GM12878 (cell line): ENCODE measurements at regions not wholly inside any gene's neighbourhood (a gene's known extent, or its start where the extent isn't known, plus 50 kb on each side); places are given as distances from the start of the nearest gene placed in this dataset.

Experiments
- ATAC-seq: fragments of 200-7000 bp; cut with Tn5 transposase; 3 replicates; pipeline ENCODE4 v1.9.1; 2020; ENCODE audit warnings: mild to moderate bottlenecking, moderate library complexity
- BruUV-seq: library from RNA; stranded (reverse); fragments of 400-500 nt; replicated peaks from 2 replicates; lab custom pipeline; 2021; lab: Mats Ljungman, UMichigan
- CTCF ChIA-PET: fragments of 300-600 bp; sonication (Branson Sonifier 250); formaldehyde crosslinking; extraction: SDS; loops from one replicate; lab custom pipeline; 2021; ENCODE audit warnings: inconsistent platforms; lab: Yijun Ruan, JAX
- POLR2A ChIA-PET: fragments of 350-600 bp; formaldehyde crosslinking; extraction: SDS; loops from one replicate; lab custom pipeline; 2021; ENCODE audit warnings: inconsistent platforms; lab: Charles Lee
- RAD21 ChIA-PET: fragments of 300-600 bp; sonication (Branson Sonifier 250); formaldehyde crosslinking; loops from one replicate; lab custom pipeline; 2023; ENCODE audit warnings: antibody characterized with exemption; ENCODE audit not compliant: unreplicated experiment; lab: Charles Lee
- SMC1A ChIA-PET: fragments of 300-600 bp; sonication (Branson Sonifier 250); formaldehyde crosslinking; loops from one replicate; lab custom pipeline; 2023; ENCODE audit not compliant: unreplicated experiment, uncharacterized antibody; lab: Charles Lee
- DNase-seq: peaks from one replicate; pipeline ENCODE4 v3.0.0-alpha.2; 2011; ENCODE audit warnings: low read depth, low spot score
- FAIRE-seq: peaks from 3 replicates; lab custom pipeline; 2011; peaks lifted over from hg19 to GRCh38; lab: Jason Lieb, UNC
- H2AFZ ChIP-seq: 2 replicates; pipeline ENCODE4 v1.6.0; 2011; ENCODE audit warnings: low read depth, low read length, control low read depth; ENCODE audit not compliant: control insufficient read depth
- H3K27ac ChIP-seq: 2 replicates; pipeline ENCODE4 v1.5.1; 2011; ENCODE audit warnings: control low read depth; ENCODE audit not compliant: control insufficient read depth, insufficient read depth
- H3K27me3 ChIP-seq, 2 experiments: replicated peaks in 1 of 2; 2 replicates each; pipeline versions ENCODE4 v1.6.0 to v1.6.1; 2011; ENCODE audit warnings: low read length in 1 of 2; ENCODE audit not compliant: control insufficient read depth in 2 of 2, insufficient read depth in 2 of 2
- H3K36me3 ChIP-seq, 2 experiments: 2 replicates each; pipeline ENCODE4 v1.5.1; 2011; ENCODE audit warnings: low read length in 1 of 2; ENCODE audit not compliant: control insufficient read depth in 2 of 2, insufficient read depth in 2 of 2
- H3K4me1 ChIP-seq: 2 replicates; pipeline ENCODE4 v1.6.1; 2011; ENCODE audit warnings: mild to moderate bottlenecking, low read length, moderate library complexity, mixed read lengths; ENCODE audit not compliant: control insufficient read depth, insufficient read depth
- H3K4me2 ChIP-seq: 2 replicates; pipeline ENCODE4 v1.6.0; 2011; ENCODE audit warnings: control low read depth; ENCODE audit not compliant: control insufficient read depth, insufficient read depth
- H3K4me3 ChIP-seq: fragments of 200-600 bp; sonication (generic); 2 replicates; pipeline ENCODE4 v1.5.1; 2016
- H3K79me2 ChIP-seq: 2 replicates; pipeline ENCODE4 v1.6.0; 2011; ENCODE audit warnings: low read length; ENCODE audit not compliant: control insufficient read depth, insufficient read depth
- H3K9ac ChIP-seq: 2 replicates; pipeline ENCODE4 v1.8.0; 2011; ENCODE audit warnings: low read length, control low read depth, mixed read lengths; ENCODE audit not compliant: control insufficient read depth, insufficient read depth
- H3K9me3 ChIP-seq: replicated peaks from 3 replicates; pipeline ENCODE4 v1.5.1; 2011; ENCODE audit warnings: mild to moderate bottlenecking, low read length; ENCODE audit not compliant: control insufficient read depth, insufficient read depth
- H4K20me1 ChIP-seq: 2 replicates; pipeline ENCODE4 v1.6.0; 2011; ENCODE audit not compliant: control insufficient read depth, insufficient read depth
- CHD2 ChIP-seq: IDR thresholded peaks from 2 replicates; pipeline ENCODE4 v1.6.1; 2011; ENCODE audit warnings: low read depth, low read length, improper control_type of control experiment, borderline replicate concordance
- E4F1 ChIP-seq: fragments of 450-650 bp; IDR thresholded peaks from 2 replicates; pipeline ENCODE4 v1.6.1; 2018; ENCODE audit warnings: borderline replicate concordance, mild to moderate bottlenecking; ENCODE audit not compliant: partially characterized antibody
- IKZF1 ChIP-seq: fragments of 450-650 bp; conservative IDR thresholded peaks from 2 replicates; pipeline ENCODE4 v1.6.1; 2017; ENCODE audit warnings: antibody characterized with exemption, mild to moderate bottlenecking
- KAT2A ChIP-seq: conservative IDR thresholded peaks from 2 replicates; pipeline ENCODE4 v1.6.1; 2011; ENCODE audit warnings: low read depth, low read length; ENCODE audit not compliant: control insufficient read depth
- NRF1 ChIP-seq: conservative IDR thresholded peaks from 2 replicates; pipeline ENCODE4 v1.6.1; 2011; ENCODE audit warnings: mild to moderate bottlenecking, low read depth, low read length, improper control_type of control experiment
- PML ChIP-seq: IDR thresholded peaks from 2 replicates; pipeline ENCODE4 v1.6.1; 2012; ENCODE audit warnings: low read length, inconsistent platforms
- POLR2A ChIP-seq: IDR thresholded peaks from 2 replicates; pipeline ENCODE4 v1.6.1; 2011; ENCODE audit warnings: low read depth, mild to moderate bottlenecking, low read length
- RB1 ChIP-seq: fragments of 450-650 bp; formaldehyde crosslinking; IDR thresholded peaks from 2 replicates; pipeline ENCODE4 v1.6.1; 2017; ENCODE audit warnings: mild to moderate bottlenecking, borderline replicate concordance
- SIX5 ChIP-seq: IDR thresholded peaks from 2 replicates; pipeline ENCODE4 v1.6.1; 2011; ENCODE audit warnings: mild to moderate bottlenecking, low read depth, low read length, moderate library complexity; ENCODE audit not compliant: severe bottlenecking
- SMAD5 ChIP-seq: IDR thresholded peaks from 2 replicates; pipeline ENCODE4 v1.6.1; 2016; ENCODE audit warnings: antibody characterized with exemption, low read depth
- TAF1 ChIP-seq: IDR thresholded peaks from 2 replicates; pipeline ENCODE4 v1.6.1; 2011; ENCODE audit warnings: mild to moderate bottlenecking, low read depth, low read length, borderline replicate concordance
- ZNF207 ChIP-seq: fragments of 450-650 bp; IDR thresholded peaks from 2 replicates; pipeline ENCODE4 v1.6.1; 2014; ENCODE audit warnings: antibody characterized with exemption, mild to moderate bottlenecking, borderline replicate concordance
- ZNF24 ChIP-seq: fragments of 450-650 bp; IDR thresholded peaks from 2 replicates; pipeline ENCODE4 v1.6.1; 2017; ENCODE audit warnings: antibody characterized with exemption, mild to moderate bottlenecking
- ZNF687 ChIP-seq: fragments of 450-650 bp; IDR thresholded peaks from 2 replicates; pipeline ENCODE4 v1.6.1; 2017; ENCODE audit warnings: mild to moderate bottlenecking, moderate library complexity
- ZSCAN29 ChIP-seq: fragments of 450-650 bp; IDR thresholded peaks from 2 replicates; pipeline ENCODE4 v1.6.1; 2017; ENCODE audit warnings: mild to moderate bottlenecking, moderate library complexity
- WGBS: methylation state at CpG from one replicate; pipeline ENCODE4 v1.1.6; 2016; ENCODE audit warnings: low lambda C conversion rate; ENCODE audit not compliant: insufficient replicate concordance, insufficient coverage; ENCODE audit errors: missing lambda C conversion rate; 5-methylcytosine and 5-hydroxymethylcytosine counted together
- in situ Hi-C: fragments of 300-500 bp; cut with MboI; formaldehyde crosslinking; loops from 9 replicates; pipeline ENCODE4 v1.14.3; 2018; ENCODE audit warnings: mixed read lengths
- intact Hi-C: fragments of 100-400 bp; cut with micrococcal nuclease; formaldehyde crosslinking; loops from one replicate; pipeline ENCODE4 v1.14.2; 2022; ENCODE audit not compliant: unreplicated experiment

- TF ChIP-seq KAT2A (no peak), RB1 (no peak), ZNF207 (no peak), ZNF687 (no peak), ZNF24 (no peak), IKZF1 (no peak)
Measured at GRCh38 chr4:189837471-189837870, 103.2 kb upstream of the FRG1 start (continued).

DNA sequence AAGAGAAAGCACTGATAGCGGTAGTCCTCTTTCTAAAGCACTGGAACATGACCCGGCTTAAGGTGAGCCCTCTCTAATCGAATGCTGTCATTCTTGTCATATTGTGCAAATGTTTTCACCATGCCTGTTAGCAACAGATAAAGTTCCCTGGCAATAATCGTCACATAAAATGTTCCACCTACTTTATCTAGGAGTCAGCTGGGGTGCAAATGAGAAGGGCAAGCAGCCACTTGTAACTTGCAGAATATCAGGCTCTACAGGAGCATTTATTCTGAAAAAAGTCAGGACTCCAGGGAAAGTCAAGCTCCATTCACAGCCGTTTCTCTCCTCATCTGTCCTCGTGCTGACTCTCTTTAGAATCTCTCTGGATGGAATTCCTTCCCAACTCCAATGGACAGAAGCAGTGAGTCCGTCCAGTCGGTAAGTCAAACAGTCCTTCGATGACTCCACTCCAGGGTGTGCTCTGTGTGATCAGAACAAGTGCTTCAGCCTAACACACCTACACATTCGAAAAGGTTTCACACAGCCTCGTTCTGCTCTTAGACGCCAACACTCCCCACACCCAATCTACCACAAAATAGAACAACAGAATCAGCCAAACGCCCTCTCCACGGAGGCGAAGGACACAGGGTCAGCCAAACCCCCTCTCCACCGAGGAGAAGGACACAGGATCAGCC, 101.7 kb upstream of the FRG1 start:
- no peaks in the 10 kb centered on the region for H3K9me3 ChIP-seq
- H3K79me2 ChIP-seq = no peaks in the 10 kb centered on the region
- 27% methylated on average over 16 of the region's 16 CpGs for WGBS
- FAIRE-seq = no peak
- intact Hi-C loops (no loop called here), in situ Hi-C loops (no loop called here)
- ChIA-PET POLR2A (no interaction called here), RAD21 (no interaction called here), CTCF (no interaction called here), SMC1A (no interaction called here)
- no peak for ATAC-seq
- no peak overlapping the region for H3K9ac ChIP-seq
- no peak overlapping the region for H3K4me2 ChIP-seq
- no peaks in the 10 kb centered on the region for H3K36me3 ChIP-seq
- no peaks in the 10 kb centered on the region for H4K20me1 ChIP-seq
- H3K27me3 ChIP-seq = no peaks in the 10 kb centered on the region
- BruUV-seq = no TSS peak
- DNase-seq = no peak
- H3K27ac ChIP-seq = no peak overlapping the region
- H2AFZ ChIP-seq = no peak overlapping the region
- no peak overlapping the region for H3K4me3 ChIP-seq
- no peaks in the 10 kb centered on the region for H3K4me1 ChIP-seq
- TF ChIP-seq POLR2A (no peak), CHD2 (no peak), NRF1 (no peak), TAF1 (no peak), ZSCAN29 (no peak), PML (no peak), E4F1 (no peak), SIX5 (no peak), SMAD5 (no peak)
